Activated CD8-positive, alpha-beta T cell treated with anti-CD3 and anti-CD28 coated beads for 36 hours (primary cell): ENCODE measurements at regions not wholly inside any gene's neighbourhood (a gene's known extent, or its start where the extent isn't known, plus 50 kb on each side); places are given as distances from the start of the nearest gene placed in this dataset.

Experiments used
- ATAC-seq: fragments of 200-7000 bp; cut with Tn5 transposase; one replicate; pipeline ENCODE4 v1.10.0; 2021; ENCODE audit warnings: mild to moderate bottlenecking, moderate library complexity
- CTCF ChIA-PET: fragments of 350-600 bp; sonication (Branson Sonifier 250); formaldehyde crosslinking; loops from one replicate; lab custom pipeline; 2021; ENCODE audit warnings: antibody characterized with exemption; lab: Charles Lee
- POLR2A ChIA-PET: fragments of 350-600 bp; sonication (Branson Sonifier 250); formaldehyde crosslinking; loops from one replicate; lab custom pipeline; 2021; ENCODE audit warnings: antibody characterized with exemption; lab: Charles Lee
- DNase-seq: peaks from one replicate; pipeline ENCODE4 v3.0.0-alpha.2; 2020
- H3K27ac Mint-ChIP-seq: one replicate; pipeline ENCODE4 v1.8.0; 2021; ENCODE audit warnings: mild to moderate bottlenecking, mixed read lengths
- H3K27me3 Mint-ChIP-seq: one replicate; pipeline ENCODE4 v1.8.0; 2021; ENCODE audit warnings: mixed read lengths
- H3K36me3 Mint-ChIP-seq: one replicate; pipeline ENCODE4 v1.8.0; 2021; ENCODE audit warnings: low read depth, mixed read lengths
- H3K4me1 Mint-ChIP-seq: one replicate; pipeline ENCODE4 v1.8.0; 2021; ENCODE audit warnings: low read depth, mixed read lengths
- H3K4me3 Mint-ChIP-seq: one replicate; pipeline ENCODE4 v1.8.0; 2021; ENCODE audit warnings: mild to moderate bottlenecking, moderate library complexity, mixed read lengths
- H3K9me3 Mint-ChIP-seq: one replicate; pipeline ENCODE4 v1.8.0; 2021; ENCODE audit warnings: mixed read lengths
- intact Hi-C: fragments of 100-400 bp; cut with micrococcal nuclease; formaldehyde crosslinking; loops from one replicate; pipeline ENCODE4 v1.10.0; 2022
- TF ChIP-seq, protein P1 (sequence below): fragments of 200-600 bp; IDR thresholded peaks from one replicate; pipeline ENCODE4 v1.8.0; 2022; ENCODE audit warnings: antibody characterized with exemption, mild to moderate bottlenecking

DNA sequence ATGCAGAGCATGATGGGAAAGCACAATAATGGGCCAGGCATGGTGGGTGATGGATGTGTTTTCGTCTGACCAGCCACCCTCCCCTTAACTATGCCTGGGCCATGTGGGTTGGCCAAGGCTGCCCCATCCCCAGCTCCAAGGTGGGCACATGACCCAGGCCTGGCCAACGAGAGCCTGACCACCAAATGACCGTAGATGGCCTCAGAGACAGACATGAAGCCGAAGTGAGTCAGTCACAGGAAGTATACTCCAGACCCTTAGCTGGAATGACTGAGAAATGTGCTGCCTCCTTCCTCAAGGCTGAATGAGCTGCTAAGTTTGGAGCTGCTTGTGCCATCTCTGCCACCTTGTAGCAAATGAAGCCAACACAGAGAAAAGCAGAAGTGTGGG, 233.6 kb downstream of the BCL11B start:
- Mint-ChIP-seq H3K27ac (no peak overlapping the region), H3K27me3 (no peaks in the 10 kb centered on the region), H3K36me3 (no peaks in the 10 kb centered on the region), H3K4me1 (no peaks in the 10 kb centered on the region), H3K9me3 (no peaks in the 10 kb centered on the region), H3K4me3 (no peak overlapping the region)
- TF ChIP-seq, protein P1, sequence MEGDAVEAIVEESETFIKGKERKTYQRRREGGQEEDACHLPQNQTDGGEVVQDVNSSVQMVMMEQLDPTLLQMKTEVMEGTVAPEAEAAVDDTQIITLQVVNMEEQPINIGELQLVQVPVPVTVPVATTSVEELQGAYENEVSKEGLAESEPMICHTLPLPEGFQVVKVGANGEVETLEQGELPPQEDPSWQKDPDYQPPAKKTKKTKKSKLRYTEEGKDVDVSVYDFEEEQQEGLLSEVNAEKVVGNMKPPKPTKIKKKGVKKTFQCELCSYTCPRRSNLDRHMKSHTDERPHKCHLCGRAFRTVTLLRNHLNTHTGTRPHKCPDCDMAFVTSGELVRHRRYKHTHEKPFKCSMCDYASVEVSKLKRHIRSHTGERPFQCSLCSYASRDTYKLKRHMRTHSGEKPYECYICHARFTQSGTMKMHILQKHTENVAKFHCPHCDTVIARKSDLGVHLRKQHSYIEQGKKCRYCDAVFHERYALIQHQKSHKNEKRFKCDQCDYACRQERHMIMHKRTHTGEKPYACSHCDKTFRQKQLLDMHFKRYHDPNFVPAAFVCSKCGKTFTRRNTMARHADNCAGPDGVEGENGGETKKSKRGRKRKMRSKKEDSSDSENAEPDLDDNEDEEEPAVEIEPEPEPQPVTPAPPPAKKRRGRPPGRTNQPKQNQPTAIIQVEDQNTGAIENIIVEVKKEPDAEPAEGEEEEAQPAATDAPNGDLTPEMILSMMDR, result no peak
- POLR2A ChIA-PET, result no interaction called here
- intact Hi-C loops, result no loop called here
- CTCF ChIA-PET, result interaction anchor here (1.0 kb wide), 1 partner anchor 9 kb away, joined by 3 read pairs; no protein-coding TSS in a partner anchor
- DNase-seq, result no peak
- no peak for ATAC-seq

DNA sequence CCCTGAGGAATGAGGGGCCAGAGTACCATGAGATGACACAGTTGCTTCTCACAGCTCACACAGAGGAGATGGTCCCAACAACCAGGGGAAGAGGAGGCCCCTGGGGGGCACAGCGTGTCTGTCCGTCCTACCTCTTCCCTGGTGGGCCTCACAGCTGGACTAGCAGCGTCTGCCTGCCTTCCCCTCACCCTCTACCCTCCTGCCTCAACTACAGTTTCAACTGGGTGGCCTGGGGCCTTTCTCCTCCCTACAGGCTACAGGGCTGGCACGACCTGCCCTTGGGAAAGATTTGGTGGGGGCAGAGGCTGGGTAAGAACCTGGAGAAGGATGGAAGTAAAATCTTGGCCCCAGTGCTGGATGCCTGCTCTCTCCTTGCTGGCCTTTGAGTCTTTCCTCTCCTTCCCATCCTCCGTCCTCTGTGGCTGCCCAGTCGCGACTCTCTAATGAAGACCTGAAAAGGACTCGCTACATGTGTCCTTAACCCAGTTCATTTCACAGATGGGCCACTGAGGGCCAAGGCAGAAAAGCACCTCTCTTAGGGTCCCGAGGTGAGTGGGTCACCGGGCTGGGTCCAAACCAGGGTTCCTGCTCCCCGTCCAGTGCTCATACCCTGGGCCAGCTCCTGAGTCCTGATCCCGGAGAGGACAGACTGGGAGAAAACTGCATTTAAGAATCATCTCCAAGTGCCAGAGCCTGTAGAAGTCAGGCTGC, 232.5 kb downstream of the BCL11B start:
- POLR2A ChIA-PET, result no interaction called here
- Mint-ChIP-seq H3K27me3 (no peaks in the 10 kb centered on the region), H3K27ac (no peak overlapping the region), H3K4me1 (no peaks in the 10 kb centered on the region), H3K36me3 (no peaks in the 10 kb centered on the region), H3K9me3 (no peaks in the 10 kb centered on the region), H3K4me3 (no peak overlapping the region)
- CTCF ChIA-PET, result no interaction called here
- ATAC-seq (no peak), DNase-seq (no peak)
- intact Hi-C loops, result no loop called here
- TF ChIP-seq, protein P1, result no peak

- no peaks in the 10 kb centered on the region for H3K9me3 Mint-ChIP-seq
- H3K4me1 Mint-ChIP-seq, result no peaks in the 10 kb centered on the region
- DNase-seq (no peak), ATAC-seq (no peak)
- ChIA-PET POLR2A (interaction anchor here (1.0 kb wide), 1 partner anchor 239 kb away, joined by 4 read pairs; no protein-coding TSS in a partner anchor), CTCF (interaction anchor here (0.7 kb wide), 1 partner anchor 9 kb away, joined by 3 read pairs; no protein-coding TSS in a partner anchor)
- no peaks in the 10 kb centered on the region for H3K36me3 Mint-ChIP-seq
- TF ChIP-seq, protein P1, result no peak
- intact Hi-C loops, result no loop called here
- H3K27me3 Mint-ChIP-seq, result no peaks in the 10 kb centered on the region
- H3K27ac Mint-ChIP-seq, result no peak overlapping the region
- H3K4me3 Mint-ChIP-seq, result no peak overlapping the region
These were observed 231.9 kb downstream of the BCL11B start for GRCh38 chr14:99040052-99040451.

GRCh38 chr14:99040711-99041110, 231.3 kb downstream of the BCL11B start:
- ATAC-seq, result no peak
- CTCF ChIA-PET, result interaction anchor here (0.7 kb wide), 1 partner anchor 8 kb away, joined by 3 read pairs; no protein-coding TSS in a partner anchor
- POLR2A ChIA-PET, result interaction anchor here (1.0 kb wide), 1 partner anchor 238 kb away, joined by 4 read pairs; no protein-coding TSS in a partner anchor
- H3K9me3 Mint-ChIP-seq, result no peaks in the 10 kb centered on the region
- H3K4me1 Mint-ChIP-seq, result no peaks in the 10 kb centered on the region
- H3K4me3 Mint-ChIP-seq, result no peak overlapping the region
- TF ChIP-seq, protein P1, result no peak
- H3K36me3 Mint-ChIP-seq, result no peaks in the 10 kb centered on the region
- intact Hi-C loops, result no loop called here
- DNase-seq, result no peak
- no peak overlapping the region for H3K27ac Mint-ChIP-seq
- H3K27me3 Mint-ChIP-seq, result no peaks in the 10 kb centered on the region

GRCh38 chr14:99041141-99041819, 230.7 kb downstream of the BCL11B start:
- ChIA-PET CTCF (no interaction called here), POLR2A (no interaction called here)
- Mint-ChIP-seq H3K36me3 (no peaks in the 10 kb centered on the region), H3K4me3 (no peak overlapping the region), H3K27me3 (no peaks in the 10 kb centered on the region), H3K27ac (no peak overlapping the region), H3K9me3 (no peaks in the 10 kb centered on the region), H3K4me1 (no peaks in the 10 kb centered on the region)
- DNase-seq, result no peak
- TF ChIP-seq, protein P1, result no peak
- ATAC-seq, result no peak
- intact Hi-C loops, result no loop called here
